Suprapubic skin (tissue), 4 donors: ENCODE measurements at regions not wholly inside any gene's neighbourhood (a gene's known extent, or its start where the extent isn't known, plus 50 kb on each side); places are given as distances from the start of the nearest gene placed in this dataset.

Experiments used
- DNase-seq, 2 donors: peaks; one replicate each; pipeline ENCODE4 v3.0.0-alpha.2; 2019; ENCODE audit warnings: low spot score in 2 of 2
- H3K27ac ChIP-seq: fragments of 200-600 bp; sonication (generic); one replicate; pipeline ENCODE4 v1.5.1; 2019
- H3K27me3 ChIP-seq: fragments of 200-600 bp; sonication (generic); one replicate; pipeline ENCODE4 v1.5.1; 2019
- H3K36me3 ChIP-seq: fragments of 200-600 bp; sonication (generic); one replicate; pipeline ENCODE4 v1.5.1; 2019
- H3K4me1 ChIP-seq: fragments of 200-600 bp; sonication (generic); one replicate; pipeline ENCODE4 v1.5.1; 2019
- H3K4me3 ChIP-seq: fragments of 200-600 bp; sonication (generic); one replicate; pipeline ENCODE4 v1.5.1; 2019; ENCODE audit warnings: mild to moderate bottlenecking
- H3K9me3 ChIP-seq: fragments of 200-600 bp; sonication (generic); one replicate; pipeline ENCODE4 v1.5.1; 2019
- EP300 ChIP-seq: sonication (generic); formaldehyde crosslinking; IDR thresholded peaks from one replicate; pipeline ENCODE4 v1.6.1; 2017; ENCODE audit warnings: antibody characterized with exemption
- POLR2A ChIP-seq, 2 donors: fragments of 450-650 bp; IDR thresholded peaks; one replicate each; pipeline ENCODE4 v1.6.1; 2017; ENCODE audit warnings: antibody characterized with exemption in 2 of 2, mild to moderate bottlenecking in 2 of 2, moderate library complexity in 2 of 2
- POLR2AphosphoS5 ChIP-seq, 3 donors: sonication (generic); formaldehyde crosslinking; IDR thresholded peaks; one replicate each; pipeline ENCODE4 v1.6.1; 2017; ENCODE audit warnings: antibody characterized with exemption in 3 of 3
- WGBS: methylation state at CpG from one replicate; pipeline ENCODE4 v1.1.5; 2018; 5-methylcytosine and 5-hydroxymethylcytosine counted together
- TF ChIP-seq, protein P1 (sequence below), 2 donors: fragments of 200-600 bp in 1 of 2; fragments of 450-650 bp in 1 of 2; sonication (generic) in 1 of 2; IDR thresholded peaks; one replicate each; pipeline ENCODE4 v1.5.1; 2016 to 2019; ENCODE audit warnings: antibody characterized with exemption in 2 of 2, mild to moderate bottlenecking in 1 of 2, moderate library complexity in 1 of 2

DNA sequence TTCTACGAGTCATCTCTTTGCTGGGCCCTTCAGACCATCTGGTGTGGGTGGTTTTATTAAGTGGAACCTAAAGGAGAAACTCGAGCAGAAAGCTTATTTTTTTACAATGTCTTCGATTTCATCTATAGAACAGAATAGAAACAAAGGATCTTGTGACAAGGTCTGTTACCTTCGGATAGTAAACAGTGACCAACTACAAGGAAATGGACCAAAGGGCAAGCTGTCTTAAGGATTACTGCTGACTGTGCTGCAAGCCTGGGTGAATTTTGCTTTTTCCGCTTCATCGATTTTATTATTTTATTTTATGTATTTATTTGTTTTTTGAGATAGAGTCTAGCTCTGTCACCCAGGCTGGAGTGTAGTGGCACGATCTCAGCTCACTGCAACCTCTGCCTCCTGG is 348.9 kb upstream of the ERCC4 start:
- no peak for DNase-seq
- no peaks in the 10 kb centered on the region for H3K27me3 ChIP-seq
- WGBS: 79% methylated on average over 7 of the region's 7 CpGs
- no peaks in the 10 kb centered on the region for H3K36me3 ChIP-seq
- TF ChIP-seq POLR2A (IDR thresholded peaks at IDR 0.05) (no peak), POLR2AphosphoS5 (IDR thresholded peaks at IDR 0.05) (no peak), EP300 (no peak)
- TF ChIP-seq, protein P1, sequence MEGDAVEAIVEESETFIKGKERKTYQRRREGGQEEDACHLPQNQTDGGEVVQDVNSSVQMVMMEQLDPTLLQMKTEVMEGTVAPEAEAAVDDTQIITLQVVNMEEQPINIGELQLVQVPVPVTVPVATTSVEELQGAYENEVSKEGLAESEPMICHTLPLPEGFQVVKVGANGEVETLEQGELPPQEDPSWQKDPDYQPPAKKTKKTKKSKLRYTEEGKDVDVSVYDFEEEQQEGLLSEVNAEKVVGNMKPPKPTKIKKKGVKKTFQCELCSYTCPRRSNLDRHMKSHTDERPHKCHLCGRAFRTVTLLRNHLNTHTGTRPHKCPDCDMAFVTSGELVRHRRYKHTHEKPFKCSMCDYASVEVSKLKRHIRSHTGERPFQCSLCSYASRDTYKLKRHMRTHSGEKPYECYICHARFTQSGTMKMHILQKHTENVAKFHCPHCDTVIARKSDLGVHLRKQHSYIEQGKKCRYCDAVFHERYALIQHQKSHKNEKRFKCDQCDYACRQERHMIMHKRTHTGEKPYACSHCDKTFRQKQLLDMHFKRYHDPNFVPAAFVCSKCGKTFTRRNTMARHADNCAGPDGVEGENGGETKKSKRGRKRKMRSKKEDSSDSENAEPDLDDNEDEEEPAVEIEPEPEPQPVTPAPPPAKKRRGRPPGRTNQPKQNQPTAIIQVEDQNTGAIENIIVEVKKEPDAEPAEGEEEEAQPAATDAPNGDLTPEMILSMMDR (IDR thresholded peaks at IDR 0.05): no peak
- no peaks in the 10 kb centered on the region for H3K9me3 ChIP-seq
- no peak overlapping the region for H3K27ac ChIP-seq
- H3K4me3 ChIP-seq: no peak overlapping the region
- H3K4me1 ChIP-seq: no peaks in the 10 kb centered on the region

DNA sequence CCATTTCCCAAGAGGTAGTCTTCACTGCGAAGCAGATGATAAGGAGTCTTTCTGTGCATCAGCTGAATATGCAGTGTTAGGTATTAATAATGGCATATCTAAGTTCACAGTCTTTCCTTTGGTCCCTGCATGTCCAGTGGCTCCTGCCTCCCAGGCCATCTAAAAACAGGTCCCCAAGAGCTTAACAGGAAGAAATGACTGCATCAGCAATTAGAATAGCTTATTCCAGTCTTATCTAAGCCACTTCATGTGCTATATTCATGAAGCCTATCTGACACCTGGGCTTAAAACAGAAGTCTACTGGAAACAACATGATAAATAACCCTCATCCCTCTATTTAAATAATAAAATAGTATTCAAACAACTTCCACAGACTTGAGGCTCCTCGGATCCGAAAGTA is 346.1 kb upstream of the ERCC4 start:
- DNase-seq: no peak
- Histone ChIP-seq H3K36me3 (no peaks in the 10 kb centered on the region), H3K4me1 (no peaks in the 10 kb centered on the region), H3K27ac (no peak overlapping the region), H3K27me3 (no peaks in the 10 kb centered on the region), H3K9me3 (no peaks in the 10 kb centered on the region), H3K4me3 (no peak overlapping the region)
- WGBS: 91% methylated on average over 3 of the region's 3 CpGs
- TF ChIP-seq, protein P1 (IDR thresholded peaks at IDR 0.05): no peak
- TF ChIP-seq POLR2A (IDR thresholded peaks at IDR 0.05): no peak
- no peak for TF ChIP-seq EP300
- no peak for TF ChIP-seq POLR2AphosphoS5 (IDR thresholded peaks at IDR 0.05)

DNA sequence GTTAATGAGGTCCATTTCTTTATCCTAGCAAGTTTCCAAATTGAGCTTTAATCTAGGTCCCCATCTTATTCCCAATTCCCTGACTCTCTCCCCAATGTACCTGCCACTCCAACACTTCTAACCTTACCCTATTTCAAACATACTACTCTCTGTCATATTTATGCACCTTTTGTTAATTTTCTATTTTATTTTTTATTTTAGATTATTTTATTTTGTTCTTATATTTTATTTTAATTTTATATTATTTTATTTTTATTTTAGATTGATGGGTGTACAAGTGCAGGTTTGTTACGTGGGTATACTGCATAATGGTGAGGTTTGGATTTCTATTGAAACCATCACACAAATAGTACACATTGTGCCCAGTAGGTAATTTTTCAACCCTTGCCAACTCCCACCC is 333.9 kb upstream of the ERCC4 start:
- H3K9me3 ChIP-seq: no peaks in the 10 kb centered on the region
- WGBS: 81% methylated on average over 1 of the region's 1 CpG
- no peak for TF ChIP-seq POLR2AphosphoS5 (IDR thresholded peaks at IDR 0.05)
- TF ChIP-seq, protein P1 (IDR thresholded peaks at IDR 0.05): no peak
- no peak for TF ChIP-seq EP300
- no peak for TF ChIP-seq POLR2A (IDR thresholded peaks at IDR 0.05)
- no peaks in the 10 kb centered on the region for H3K36me3 ChIP-seq
- H3K27ac ChIP-seq: no peak overlapping the region
- no peaks in the 10 kb centered on the region for H3K27me3 ChIP-seq
- no peaks in the 10 kb centered on the region for H3K4me1 ChIP-seq
- H3K4me3 ChIP-seq: no peak overlapping the region
- DNase-seq: no peak

- no peak overlapping the region for H3K27ac ChIP-seq
- TF ChIP-seq EP300: no peak
- no peak for TF ChIP-seq POLR2A (IDR thresholded peaks at IDR 0.05)
- no peak for TF ChIP-seq POLR2AphosphoS5 (IDR thresholded peaks at IDR 0.05)
- TF ChIP-seq, protein P1 (IDR thresholded peaks at IDR 0.05): no peak
- DNase-seq: no peak
- no peaks in the 10 kb centered on the region for H3K4me1 ChIP-seq
- no peaks in the 10 kb centered on the region for H3K36me3 ChIP-seq
- no peaks in the 10 kb centered on the region for H3K9me3 ChIP-seq
- H3K27me3 ChIP-seq: no peaks in the 10 kb centered on the region
- H3K4me3 ChIP-seq: no peak overlapping the region
- WGBS: 85% methylated on average over 1 of the region's 1 CpG
Observed at GRCh38 chr16:13587181-13587580, 332.8 kb upstream of the ERCC4 start.

DNA sequence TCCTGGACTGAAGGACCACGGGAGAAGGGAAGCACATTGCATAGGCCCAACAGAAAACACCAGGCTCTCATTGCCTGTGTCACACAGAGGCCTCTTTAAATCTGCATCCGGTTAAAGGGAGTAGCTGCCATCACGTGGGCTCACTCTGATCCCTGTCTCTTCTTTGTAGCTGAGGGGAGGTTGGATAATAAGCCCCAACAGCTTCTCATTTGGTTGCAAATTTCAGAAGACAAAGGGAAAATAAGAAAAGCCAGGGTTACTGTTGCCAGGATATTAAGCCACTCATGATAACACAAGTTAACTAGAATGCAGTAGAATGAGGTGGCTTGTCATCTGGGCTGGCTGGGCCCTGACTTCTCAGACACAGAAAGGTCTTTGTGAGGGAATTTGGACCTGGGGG is 325.1 kb upstream of the ERCC4 start:
- WGBS: 32% methylated on average over 3 of the region's 3 CpGs
- TF ChIP-seq, protein P1 (IDR thresholded peaks at IDR 0.05): no peak
- TF ChIP-seq POLR2AphosphoS5 (IDR thresholded peaks at IDR 0.05): no peak
- TF ChIP-seq EP300: no peak
- no peak for TF ChIP-seq POLR2A (IDR thresholded peaks at IDR 0.05)
- H3K9me3 ChIP-seq: no peaks in the 10 kb centered on the region
- DNase-seq: no peak
- H3K4me3 ChIP-seq: no peak overlapping the region
- H3K27ac ChIP-seq: no peak overlapping the region
- H3K27me3 ChIP-seq: no peaks in the 10 kb centered on the region
- H3K36me3 ChIP-seq: no peaks in the 10 kb centered on the region
- no peaks in the 10 kb centered on the region for H3K4me1 ChIP-seq
